GM12878 (cell line): ENCODE measurements at regions not wholly inside any gene's neighbourhood (a gene's known extent, or its start where the extent isn't known, plus 50 kb on each side); places are given as distances from the start of the nearest gene placed in this dataset.

Experiments
- ASH2L ChIP-seq: fragments of 300-600, 200-600 bp; sonication (generic); IDR thresholded peaks from 2 replicates; pipeline ENCODE4 v1.6.1; 2017; ENCODE audit warnings: low read depth, mild to moderate bottlenecking, borderline replicate concordance
- CBFB ChIP-seq: IDR thresholded peaks from 2 replicates; pipeline ENCODE4 v1.6.1; 2016; ENCODE audit warnings: antibody characterized with exemption, low read depth
- CEBPB ChIP-seq, 2 experiments: fragments of 150-350 bp in 1 of 2; IDR thresholded peaks; 2 replicates each; pipeline ENCODE4 v1.6.1; 2012 to 2014; ENCODE audit warnings: low read depth in 2 of 2, low read length in 2 of 2, borderline replicate concordance in 1 of 2, inconsistent platforms in 1 of 2
- EP300 ChIP-seq, 2 experiments: fragments of 150-350 bp in 1 of 2; IDR thresholded peaks; 2 replicates each; pipeline ENCODE4 v1.6.1; 2011 to 2012; ENCODE audit warnings: low read depth in 2 of 2, low read length in 2 of 2, borderline replicate concordance in 1 of 2, improper control_type of control experiment in 1 of 2, inconsistent platforms in 1 of 2; ENCODE audit not compliant: control insufficient read depth in 1 of 2
- NRF1 ChIP-seq: conservative IDR thresholded peaks from 2 replicates; pipeline ENCODE4 v1.6.1; 2011; ENCODE audit warnings: mild to moderate bottlenecking, low read depth, low read length, improper control_type of control experiment
- RFX5 ChIP-seq: IDR thresholded peaks from 2 replicates; pipeline ENCODE4 v1.6.1; 2011; ENCODE audit warnings: low read depth, low read length, improper control_type of control experiment
- RUNX3 ChIP-seq: IDR thresholded peaks from 2 replicates; pipeline ENCODE4 v1.6.1; 2012; ENCODE audit warnings: low read length, inconsistent platforms
- SUPT20H ChIP-seq: IDR thresholded peaks from 2 replicates; pipeline ENCODE4 v1.6.1; 2011; ENCODE audit warnings: low read depth, mild to moderate bottlenecking, low read length, moderate library complexity, borderline replicate concordance; ENCODE audit not compliant: control insufficient read depth
- TF ChIP-seq, protein P1 (sequence below), 3 experiments: IDR thresholded peaks in 2 of 3; conservative IDR thresholded peaks in 1 of 3; 2 replicates each; pipeline ENCODE4 v1.5.1; 2011; ENCODE audit warnings: low read depth in 3 of 3, low read length in 3 of 3, mild to moderate bottlenecking in 3 of 3, control low read depth in 2 of 3, moderate library complexity in 2 of 3, inconsistent platforms in 1 of 3, mixed read lengths in 1 of 3; ENCODE audit not compliant: control insufficient read depth in 2 of 3, insufficient read depth in 1 of 3; ENCODE audit errors: extremely low read depth in 1 of 3

DNA sequence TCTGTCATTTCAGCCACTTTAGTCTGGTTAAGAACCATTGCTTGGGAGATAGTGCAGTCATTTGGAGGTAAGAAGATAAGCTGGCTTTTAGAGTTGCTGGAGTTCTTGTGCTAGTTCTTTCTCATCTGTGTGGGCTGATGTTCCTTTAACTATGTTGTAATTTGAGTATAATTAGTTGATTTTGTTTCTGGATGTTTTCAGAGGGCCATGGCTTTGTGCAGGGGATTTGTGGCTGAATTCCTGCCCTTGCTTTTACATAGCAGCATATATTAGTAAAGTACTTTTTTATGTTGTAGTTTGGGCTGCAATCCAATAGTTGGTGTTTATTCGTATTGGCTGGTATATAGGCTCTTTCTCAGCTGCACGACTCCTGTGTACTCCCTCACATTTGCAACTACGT is 339.6 kb downstream of the ANKRD50 start:
- TF ChIP-seq NRF1 (no peak), CBFB (no peak), EP300 (IDR thresholded peaks at IDR 0.05; ENCODE audit: borderline replicate concordance in 1 of 2, control insufficient read depth in 1 of 2, low read depth in 2 of 2, low read length in 2 of 2) (no peak), CEBPB (IDR thresholded peaks at IDR 0.05; ENCODE audit: borderline replicate concordance in 1 of 2, low read depth in 2 of 2, low read length in 2 of 2) (no peak), RUNX3 (no peak), SUPT20H (no peak), RFX5 (no peak), ASH2L (no peak)
- TF ChIP-seq, protein P1, sequence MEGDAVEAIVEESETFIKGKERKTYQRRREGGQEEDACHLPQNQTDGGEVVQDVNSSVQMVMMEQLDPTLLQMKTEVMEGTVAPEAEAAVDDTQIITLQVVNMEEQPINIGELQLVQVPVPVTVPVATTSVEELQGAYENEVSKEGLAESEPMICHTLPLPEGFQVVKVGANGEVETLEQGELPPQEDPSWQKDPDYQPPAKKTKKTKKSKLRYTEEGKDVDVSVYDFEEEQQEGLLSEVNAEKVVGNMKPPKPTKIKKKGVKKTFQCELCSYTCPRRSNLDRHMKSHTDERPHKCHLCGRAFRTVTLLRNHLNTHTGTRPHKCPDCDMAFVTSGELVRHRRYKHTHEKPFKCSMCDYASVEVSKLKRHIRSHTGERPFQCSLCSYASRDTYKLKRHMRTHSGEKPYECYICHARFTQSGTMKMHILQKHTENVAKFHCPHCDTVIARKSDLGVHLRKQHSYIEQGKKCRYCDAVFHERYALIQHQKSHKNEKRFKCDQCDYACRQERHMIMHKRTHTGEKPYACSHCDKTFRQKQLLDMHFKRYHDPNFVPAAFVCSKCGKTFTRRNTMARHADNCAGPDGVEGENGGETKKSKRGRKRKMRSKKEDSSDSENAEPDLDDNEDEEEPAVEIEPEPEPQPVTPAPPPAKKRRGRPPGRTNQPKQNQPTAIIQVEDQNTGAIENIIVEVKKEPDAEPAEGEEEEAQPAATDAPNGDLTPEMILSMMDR (IDR thresholded peaks at IDR 0.05 in 2 of 3, conservative IDR thresholded peaks at IDR 0.05 in 1 of 3; ENCODE audit: control insufficient read depth in 2 of 3, extremely low read depth in 1 of 3, insufficient read depth in 1 of 3, low read depth in 3 of 3, low read length in 3 of 3), result no peak
